GM12878 (cell line): ENCODE measurements at regions not wholly inside any gene's neighbourhood (a gene's known extent, or its start where the extent isn't known, plus 50 kb on each side); places are given as distances from the start of the nearest gene placed in this dataset.

Experiments
- ATAC-seq: fragments of 200-7000 bp; cut with Tn5 transposase; 3 replicates; pipeline ENCODE4 v1.9.1; 2020; ENCODE audit warnings: mild to moderate bottlenecking, moderate library complexity
- BruUV-seq: library from RNA; stranded (reverse); fragments of 400-500 nt; replicated peaks from 2 replicates; lab custom pipeline; 2021; lab: Mats Ljungman, UMichigan
- CTCF ChIA-PET: fragments of 300-600 bp; sonication (Branson Sonifier 250); formaldehyde crosslinking; extraction: SDS; loops from one replicate; lab custom pipeline; 2021; ENCODE audit warnings: inconsistent platforms; lab: Yijun Ruan, JAX
- POLR2A ChIA-PET: fragments of 350-600 bp; formaldehyde crosslinking; extraction: SDS; loops from one replicate; lab custom pipeline; 2021; ENCODE audit warnings: inconsistent platforms; lab: Charles Lee
- RAD21 ChIA-PET: fragments of 300-600 bp; sonication (Branson Sonifier 250); formaldehyde crosslinking; loops from one replicate; lab custom pipeline; 2023; ENCODE audit warnings: antibody characterized with exemption; ENCODE audit not compliant: unreplicated experiment; lab: Charles Lee
- SMC1A ChIA-PET: fragments of 300-600 bp; sonication (Branson Sonifier 250); formaldehyde crosslinking; loops from one replicate; lab custom pipeline; 2023; ENCODE audit not compliant: unreplicated experiment, uncharacterized antibody; lab: Charles Lee
- DNase-seq: peaks from one replicate; pipeline ENCODE4 v3.0.0-alpha.2; 2011; ENCODE audit warnings: low read depth, low spot score
- FAIRE-seq: peaks from 3 replicates; lab custom pipeline; 2011; peaks lifted over from hg19 to GRCh38; lab: Jason Lieb, UNC
- H2AFZ ChIP-seq: 2 replicates; pipeline ENCODE4 v1.6.0; 2011; ENCODE audit warnings: low read depth, low read length, control low read depth; ENCODE audit not compliant: control insufficient read depth
- H3K27ac ChIP-seq: 2 replicates; pipeline ENCODE4 v1.5.1; 2011; ENCODE audit warnings: control low read depth; ENCODE audit not compliant: control insufficient read depth, insufficient read depth
- H3K27me3 ChIP-seq, 2 experiments: replicated peaks in 1 of 2; 2 replicates each; pipeline versions ENCODE4 v1.6.0 to v1.6.1; 2011; ENCODE audit warnings: low read length in 1 of 2; ENCODE audit not compliant: control insufficient read depth in 2 of 2, insufficient read depth in 2 of 2
- H3K36me3 ChIP-seq, 2 experiments: 2 replicates each; pipeline ENCODE4 v1.5.1; 2011; ENCODE audit warnings: low read length in 1 of 2; ENCODE audit not compliant: control insufficient read depth in 2 of 2, insufficient read depth in 2 of 2
- H3K4me1 ChIP-seq: 2 replicates; pipeline ENCODE4 v1.6.1; 2011; ENCODE audit warnings: mild to moderate bottlenecking, low read length, moderate library complexity, mixed read lengths; ENCODE audit not compliant: control insufficient read depth, insufficient read depth
- H3K4me2 ChIP-seq: 2 replicates; pipeline ENCODE4 v1.6.0; 2011; ENCODE audit warnings: control low read depth; ENCODE audit not compliant: control insufficient read depth, insufficient read depth
- H3K4me3 ChIP-seq: fragments of 200-600 bp; sonication (generic); 2 replicates; pipeline ENCODE4 v1.5.1; 2016
- H3K79me2 ChIP-seq: 2 replicates; pipeline ENCODE4 v1.6.0; 2011; ENCODE audit warnings: low read length; ENCODE audit not compliant: control insufficient read depth, insufficient read depth
- H3K9ac ChIP-seq: 2 replicates; pipeline ENCODE4 v1.8.0; 2011; ENCODE audit warnings: low read length, control low read depth, mixed read lengths; ENCODE audit not compliant: control insufficient read depth, insufficient read depth
- H3K9me3 ChIP-seq: replicated peaks from 3 replicates; pipeline ENCODE4 v1.5.1; 2011; ENCODE audit warnings: mild to moderate bottlenecking, low read length; ENCODE audit not compliant: control insufficient read depth, insufficient read depth
- H4K20me1 ChIP-seq: 2 replicates; pipeline ENCODE4 v1.6.0; 2011; ENCODE audit not compliant: control insufficient read depth, insufficient read depth
- BHLHE40 ChIP-seq, 2 experiments: fragments of 450-650 bp in 1 of 2; IDR thresholded peaks; 2 replicates each; pipeline ENCODE4 v1.6.1; 2011 to 2017; ENCODE audit warnings: low read depth in 2 of 2, borderline replicate concordance in 1 of 2, improper control_type of control experiment in 1 of 2, low read length in 1 of 2, mild to moderate bottlenecking in 1 of 2
- EED ChIP-seq: sonication (generic); IDR thresholded peaks from 2 replicates; pipeline ENCODE4 v1.6.1; 2016; ENCODE audit warnings: antibody characterized with exemption, low read depth
- JUNB ChIP-seq: IDR thresholded peaks from 2 replicates; pipeline ENCODE4 v1.6.1; 2016; ENCODE audit warnings: antibody characterized with exemption, mild to moderate bottlenecking
- NFYB ChIP-seq: IDR thresholded peaks from 2 replicates; pipeline ENCODE4 v1.6.1; 2011; ENCODE audit warnings: low read depth, mild to moderate bottlenecking, low read length, improper control_type of control experiment, moderate library complexity; ENCODE audit not compliant: insufficient read depth
- RAD21 ChIP-seq: IDR thresholded peaks from 2 replicates; pipeline ENCODE4 v1.6.1; 2011; ENCODE audit warnings: mild to moderate bottlenecking, low read depth, low read length, moderate library complexity; ENCODE audit not compliant: insufficient read depth
- RBBP5 ChIP-seq: fragments of 200-600 bp; sonication (generic); conservative IDR thresholded peaks from 2 replicates; pipeline ENCODE4 v1.6.1; 2016
- SREBF2 ChIP-seq: IDR thresholded peaks from 2 replicates; pipeline ENCODE4 v1.6.1; 2012; ENCODE audit warnings: mild to moderate bottlenecking, low read length
- TCF12 ChIP-seq: IDR thresholded peaks from 2 replicates; pipeline ENCODE4 v1.6.1; 2011; ENCODE audit warnings: low read depth, mild to moderate bottlenecking, low read length
- ZNF217 ChIP-seq: fragments of 450-650 bp; IDR thresholded peaks from 2 replicates; pipeline ENCODE4 v1.6.1; 2017; ENCODE audit warnings: antibody characterized with exemption, mild to moderate bottlenecking
- ZNF24 ChIP-seq: fragments of 450-650 bp; IDR thresholded peaks from 2 replicates; pipeline ENCODE4 v1.6.1; 2017; ENCODE audit warnings: antibody characterized with exemption, mild to moderate bottlenecking
- WGBS: methylation state at CpG from one replicate; pipeline ENCODE4 v1.1.6; 2016; ENCODE audit warnings: low lambda C conversion rate; ENCODE audit not compliant: insufficient replicate concordance, insufficient coverage; ENCODE audit errors: missing lambda C conversion rate; 5-methylcytosine and 5-hydroxymethylcytosine counted together
- in situ Hi-C: fragments of 300-500 bp; cut with MboI; formaldehyde crosslinking; loops from 9 replicates; pipeline ENCODE4 v1.14.3; 2018; ENCODE audit warnings: mixed read lengths
- intact Hi-C: fragments of 100-400 bp; cut with micrococcal nuclease; formaldehyde crosslinking; loops from one replicate; pipeline ENCODE4 v1.14.2; 2022; ENCODE audit not compliant: unreplicated experiment
- TF ChIP-seq, protein P1 (sequence below): fragments of 450-650 bp; IDR thresholded peaks from 2 replicates; pipeline ENCODE4 v1.6.1; 2017; ENCODE audit warnings: mild to moderate bottlenecking, low read depth, inconsistent platforms; ENCODE audit not compliant: poor library complexity, severe bottlenecking
- TF ChIP-seq, protein P2 (sequence below): fragments of 450-650 bp; formaldehyde crosslinking; IDR thresholded peaks from 2 replicates; pipeline ENCODE4 v1.4.0; 2020; ENCODE audit warnings: mild to moderate bottlenecking, moderate library complexity
- TF ChIP-seq, protein P3 (sequence below): IDR thresholded peaks from 2 replicates; pipeline ENCODE4 v1.6.1; 2011; ENCODE audit warnings: low read depth, mild to moderate bottlenecking, low read length, moderate library complexity, borderline replicate concordance; ENCODE audit errors: extremely low read depth

DNA sequence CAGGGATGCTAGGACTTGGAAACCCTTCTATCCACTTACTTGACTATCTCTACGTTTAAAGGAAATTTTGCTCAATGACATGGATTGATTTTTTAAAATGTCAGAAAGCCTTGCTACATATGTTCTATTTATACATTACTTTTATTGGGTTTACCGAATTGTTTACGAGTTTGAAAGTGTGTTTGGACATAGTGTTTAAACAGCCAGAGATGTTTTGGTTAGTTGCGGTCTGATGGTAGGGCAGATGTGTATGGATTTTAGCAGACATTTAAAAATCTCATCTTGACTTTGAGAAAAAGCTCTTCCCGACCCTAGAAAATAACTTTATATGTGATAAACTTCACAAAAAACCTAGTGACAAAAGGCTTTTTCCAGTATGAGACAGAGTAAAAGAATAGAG is 513.7 kb downstream of the PLA2G4A start:
- ChIA-PET SMC1A (no interaction called here), RAD21 (no interaction called here), CTCF (no interaction called here), POLR2A (no interaction called here)
- Histone ChIP-seq H3K4me3 (no peak overlapping the region), H3K79me2 (no peaks in the 10 kb centered on the region), H3K36me3 (no peaks in the 10 kb centered on the region), H3K27ac (no peak overlapping the region), H2AFZ (no peak overlapping the region), H3K4me1 (no peaks in the 10 kb centered on the region), H3K9ac (no peak overlapping the region), H3K4me2 (no peak overlapping the region), H3K9me3 (no peaks in the 10 kb centered on the region), H3K27me3 (no peaks in the 10 kb centered on the region), H4K20me1 (no peaks in the 10 kb centered on the region)
- ATAC-seq (no peak), FAIRE-seq (no peak), DNase-seq (no peak)
- TF ChIP-seq ZNF24: no peak
- no peak for TF ChIP-seq NFYB
- no peak for TF ChIP-seq BHLHE40 (IDR thresholded peaks at IDR 0.05; ENCODE audit: borderline replicate concordance in 1 of 2, low read depth in 2 of 2, low read length in 1 of 2)
- TF ChIP-seq, protein P1, sequence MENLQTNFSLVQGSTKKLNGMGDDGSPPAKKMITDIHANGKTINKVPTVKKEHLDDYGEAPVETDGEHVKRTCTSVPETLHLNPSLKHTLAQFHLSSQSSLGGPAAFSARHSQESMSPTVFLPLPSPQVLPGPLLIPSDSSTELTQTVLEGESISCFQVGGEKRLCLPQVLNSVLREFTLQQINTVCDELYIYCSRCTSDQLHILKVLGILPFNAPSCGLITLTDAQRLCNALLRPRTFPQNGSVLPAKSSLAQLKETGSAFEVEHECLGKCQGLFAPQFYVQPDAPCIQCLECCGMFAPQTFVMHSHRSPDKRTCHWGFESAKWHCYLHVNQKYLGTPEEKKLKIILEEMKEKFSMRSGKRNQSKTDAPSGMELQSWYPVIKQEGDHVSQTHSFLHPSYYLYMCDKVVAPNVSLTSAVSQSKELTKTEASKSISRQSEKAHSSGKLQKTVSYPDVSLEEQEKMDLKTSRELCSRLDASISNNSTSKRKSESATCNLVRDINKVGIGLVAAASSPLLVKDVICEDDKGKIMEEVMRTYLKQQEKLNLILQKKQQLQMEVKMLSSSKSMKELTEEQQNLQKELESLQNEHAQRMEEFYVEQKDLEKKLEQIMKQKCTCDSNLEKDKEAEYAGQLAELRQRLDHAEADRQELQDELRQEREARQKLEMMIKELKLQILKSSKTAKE: no peak
- intact Hi-C loops (no loop called here), in situ Hi-C loops (no loop called here)
- no TSS peak for BruUV-seq
- WGBS: 22% methylated on average over 5 of the region's 5 CpGs

DNA sequence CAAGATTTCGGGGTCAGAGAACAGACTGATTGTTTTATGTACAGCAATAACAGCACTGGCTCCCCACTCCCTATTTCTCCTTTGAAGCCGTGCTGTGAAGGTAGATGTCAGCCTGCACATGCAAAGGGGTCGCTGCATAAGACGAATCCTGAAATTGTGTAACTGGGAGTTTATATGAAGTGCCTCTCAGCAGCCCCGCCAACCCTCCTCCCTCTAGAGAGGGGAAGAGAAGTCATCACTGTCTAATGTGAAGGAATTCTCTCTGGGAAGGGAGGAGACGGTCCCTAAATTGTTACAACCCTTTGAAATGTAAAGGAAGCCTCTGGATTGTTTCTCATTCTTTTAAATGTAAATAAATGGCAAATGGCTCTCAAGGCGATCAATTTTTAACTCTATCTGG is 545.3 kb downstream of the PLA2G4A start:
- no peak overlapping the region for H3K4me2 ChIP-seq
- no peak for DNase-seq
- H3K4me3 ChIP-seq: no peak overlapping the region
- ChIA-PET POLR2A (no interaction called here), RAD21 (no interaction called here), SMC1A (no interaction called here), CTCF (no interaction called here)
- H4K20me1 ChIP-seq: no peaks in the 10 kb centered on the region
- no peaks in the 10 kb centered on the region for H3K79me2 ChIP-seq
- H3K27ac ChIP-seq: no peak overlapping the region
- intact Hi-C loops (no loop called here), in situ Hi-C loops (no loop called here)
- no peak overlapping the region for H3K9ac ChIP-seq
- FAIRE-seq: no peak
- no TSS peak for BruUV-seq
- no peak for ATAC-seq
- no peaks in the 10 kb centered on the region for H3K36me3 ChIP-seq
- H3K9me3 ChIP-seq: no peaks in the 10 kb centered on the region
- WGBS: 45% methylated on average over 7 of the region's 7 CpGs
- H3K27me3 ChIP-seq: no peaks in the 10 kb centered on the region
- H2AFZ ChIP-seq: no peak overlapping the region
- H3K4me1 ChIP-seq: no peaks in the 10 kb centered on the region
- TF ChIP-seq ZNF217 (no peak), TCF12 (no peak), JUNB (no peak), RAD21 (no peak), EED (no peak), SREBF2 (no peak), RBBP5 (no peak)
- TF ChIP-seq, protein P2, sequence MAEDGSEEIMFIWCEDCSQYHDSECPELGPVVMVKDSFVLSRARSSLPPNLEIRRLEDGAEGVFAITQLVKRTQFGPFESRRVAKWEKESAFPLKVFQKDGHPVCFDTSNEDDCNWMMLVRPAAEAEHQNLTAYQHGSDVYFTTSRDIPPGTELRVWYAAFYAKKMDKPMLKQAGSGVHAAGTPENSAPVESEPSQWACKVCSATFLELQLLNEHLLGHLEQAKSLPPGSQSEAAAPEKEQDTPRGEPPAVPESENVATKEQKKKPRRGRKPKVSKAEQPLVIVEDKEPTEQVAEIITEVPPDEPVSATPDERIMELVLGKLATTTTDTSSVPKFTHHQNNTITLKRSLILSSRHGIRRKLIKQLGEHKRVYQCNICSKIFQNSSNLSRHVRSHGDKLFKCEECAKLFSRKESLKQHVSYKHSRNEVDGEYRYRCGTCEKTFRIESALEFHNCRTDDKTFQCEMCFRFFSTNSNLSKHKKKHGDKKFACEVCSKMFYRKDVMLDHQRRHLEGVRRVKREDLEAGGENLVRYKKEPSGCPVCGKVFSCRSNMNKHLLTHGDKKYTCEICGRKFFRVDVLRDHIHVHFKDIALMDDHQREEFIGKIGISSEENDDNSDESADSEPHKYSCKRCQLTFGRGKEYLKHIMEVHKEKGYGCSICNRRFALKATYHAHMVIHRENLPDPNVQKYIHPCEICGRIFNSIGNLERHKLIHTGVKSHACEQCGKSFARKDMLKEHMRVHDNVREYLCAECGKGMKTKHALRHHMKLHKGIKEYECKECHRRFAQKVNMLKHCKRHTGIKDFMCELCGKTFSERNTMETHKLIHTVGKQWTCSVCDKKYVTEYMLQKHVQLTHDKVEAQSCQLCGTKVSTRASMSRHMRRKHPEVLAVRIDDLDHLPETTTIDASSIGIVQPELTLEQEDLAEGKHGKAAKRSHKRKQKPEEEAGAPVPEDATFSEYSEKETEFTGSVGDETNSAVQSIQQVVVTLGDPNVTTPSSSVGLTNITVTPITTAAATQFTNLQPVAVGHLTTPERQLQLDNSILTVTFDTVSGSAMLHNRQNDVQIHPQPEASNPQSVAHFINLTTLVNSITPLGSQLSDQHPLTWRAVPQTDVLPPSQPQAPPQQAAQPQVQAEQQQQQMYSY (CRISPR knock-in tag): no peak
- TF ChIP-seq, protein P3, sequence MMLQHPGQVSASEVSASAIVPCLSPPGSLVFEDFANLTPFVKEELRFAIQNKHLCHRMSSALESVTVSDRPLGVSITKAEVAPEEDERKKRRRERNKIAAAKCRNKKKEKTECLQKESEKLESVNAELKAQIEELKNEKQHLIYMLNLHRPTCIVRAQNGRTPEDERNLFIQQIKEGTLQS: no peak
